ENCODE measurements at regions not wholly inside any gene's neighbourhood (a gene's known extent, or its start where the extent isn't known, plus 50 kb on each side); places are given as distances from the start of the nearest gene placed in this dataset.
"Not testable (repeated sequence)": the region's sequence is repeated elsewhere in the genome, so short reads cannot be mapped to it uniquely, and the experiment has no call there.

- no peaks in the 10 kb centered on the region for H3K4me1 ChIP-seq
- no peak overlapping the region for H3K4me3 ChIP-seq
- H4K20me1 ChIP-seq: no peaks in the 10 kb centered on the region
- no peak overlapping the region for H3K27ac ChIP-seq
- TF ChIP-seq Cebpa-rat (IDR thresholded peaks at IDR 0.05): no peak
- H3K36me3 ChIP-seq: no peaks in the 10 kb centered on the region
- H3K27me3 ChIP-seq: no peaks in the 10 kb centered on the region
- no peaks in the 10 kb centered on the region for H3K9me3 ChIP-seq
- H3K9ac ChIP-seq: no peak overlapping the region
- H3K4me2 ChIP-seq: no peak overlapping the region
These were observed 475.8 kb upstream of the TMEM132C start for GRCh38 chr12:127791217-127791616.

- Histone ChIP-seq H3K27me3 (no peaks in the 10 kb centered on the region), H3K4me3 (no peak overlapping the region), H3K9me3 (no peaks in the 10 kb centered on the region), H3K9ac (no peak overlapping the region), H3K4me2 (no peak overlapping the region), H3K4me1 (no peaks in the 10 kb centered on the region), H4K20me1 (no peaks in the 10 kb centered on the region), H3K36me3 (no peaks in the 10 kb centered on the region), H3K27ac (no peak overlapping the region)
- TF ChIP-seq Cebpa-rat (IDR thresholded peaks at IDR 0.05): no peak
These were observed 469.1 kb upstream of the TMEM132C start for GRCh38 chr12:127797918-127798317.

GRCh38 chr12:127802271-127802670, 464.7 kb upstream of the TMEM132C start:
- H3K4me3 ChIP-seq: no peak overlapping the region
- no peaks in the 10 kb centered on the region for H4K20me1 ChIP-seq
- no peak overlapping the region for H3K27ac ChIP-seq
- no peak overlapping the region for H3K4me2 ChIP-seq
- H3K9me3 ChIP-seq: no peaks in the 10 kb centered on the region
- no peaks in the 10 kb centered on the region; the same call in 1 of the 2 replicates for H3K4me1 ChIP-seq
- no peak for TF ChIP-seq Cebpa-rat (IDR thresholded peaks at IDR 0.05)
- H3K27me3 ChIP-seq: no peaks in the 10 kb centered on the region
- H3K9ac ChIP-seq: no peak overlapping the region
- no peaks in the 10 kb centered on the region for H3K36me3 ChIP-seq

GRCh38 chr12:127803545-127803944, 463.4 kb upstream of the TMEM132C start:
- Histone ChIP-seq H4K20me1 (no peaks in the 10 kb centered on the region), H3K9me3 (no peaks in the 10 kb centered on the region), H3K9ac (no peak overlapping the region), H3K4me3 (no peak overlapping the region), H3K27ac (no peak overlapping the region), H3K4me1 (no peaks in the 10 kb centered on the region; the same call in 1 of the 2 replicates), H3K4me2 (no peak overlapping the region), H3K27me3 (no peaks in the 10 kb centered on the region), H3K36me3 (no peaks in the 10 kb centered on the region)
- no peak for TF ChIP-seq Cebpa-rat (IDR thresholded peaks at IDR 0.05)

- no peaks in the 10 kb centered on the region for H3K36me3 ChIP-seq
- no peaks in the 10 kb centered on the region for H3K4me1 ChIP-seq
- no peaks in the 10 kb centered on the region for H3K9me3 ChIP-seq
- no peak overlapping the region for H3K27ac ChIP-seq
- H4K20me1 ChIP-seq: no peaks in the 10 kb centered on the region
- no peaks in the 10 kb centered on the region for H3K27me3 ChIP-seq
- no peak overlapping the region for H3K4me3 ChIP-seq
- H3K4me2 ChIP-seq: no peak overlapping the region
- TF ChIP-seq Cebpa-rat (IDR thresholded peaks at IDR 0.05): no peak
- no peak overlapping the region for H3K9ac ChIP-seq
These were observed 457.7 kb upstream of the TMEM132C start for GRCh38 chr12:127809275-127809674.

- Histone ChIP-seq H3K4me2 (no peak overlapping the region), H3K27me3 (no peaks in the 10 kb centered on the region), H4K20me1 (no peaks in the 10 kb centered on the region), H3K36me3 (no peaks in the 10 kb centered on the region), H3K9me3 (no peaks in the 10 kb centered on the region), H3K4me1 (no peaks in the 10 kb centered on the region), H3K4me3 (no peak overlapping the region), H3K27ac (no peak overlapping the region), H3K9ac (no peak overlapping the region)
- no peak for TF ChIP-seq Cebpa-rat (IDR thresholded peaks at IDR 0.05)
These were observed 456.9 kb upstream of the TMEM132C start for GRCh38 chr12:127810041-127810440.

GRCh38 chr12:127810459-127810858, 456.5 kb upstream of the TMEM132C start:
- H3K27ac ChIP-seq, H4K20me1 ChIP-seq, H3K4me3 ChIP-seq, H3K36me3 ChIP-seq, H3K4me2 ChIP-seq, H3K9me3 ChIP-seq, H3K27me3 ChIP-seq, H3K4me1 ChIP-seq, H3K9ac ChIP-seq: not testable (repeated sequence)

- no peak for TF ChIP-seq Cebpa-rat (IDR thresholded peaks at IDR 0.05)
- no peaks in the 10 kb centered on the region for H3K9me3 ChIP-seq
- H3K36me3 ChIP-seq: no peaks in the 10 kb centered on the region
- no peak overlapping the region for H3K27ac ChIP-seq
- no peak overlapping the region for H3K4me3 ChIP-seq
- no peak overlapping the region for H3K9ac ChIP-seq
- no peaks in the 10 kb centered on the region for H3K27me3 ChIP-seq
- no peaks in the 10 kb centered on the region for H3K4me1 ChIP-seq
- H3K4me2 ChIP-seq: no peak overlapping the region
- no peaks in the 10 kb centered on the region for H4K20me1 ChIP-seq
These were observed 455.0 kb upstream of the TMEM132C start for GRCh38 chr12:127811988-127812387.

- Histone ChIP-seq H4K20me1 (no peaks in the 10 kb centered on the region), H3K9ac (no peak overlapping the region), H3K4me3 (no peak overlapping the region), H3K27me3 (no peaks in the 10 kb centered on the region), H3K9me3 (no peaks in the 10 kb centered on the region), H3K4me2 (no peak overlapping the region), H3K4me1 (no peaks in the 10 kb centered on the region), H3K27ac (no peak overlapping the region), H3K36me3 (no peaks in the 10 kb centered on the region)
- TF ChIP-seq Cebpa-rat (IDR thresholded peaks at IDR 0.05): no peak
These were observed 453.8 kb upstream of the TMEM132C start for GRCh38 chr12:127813147-127813546.

GRCh38 chr12:127819056-127819455, 447.9 kb upstream of the TMEM132C start:
- no peak overlapping the region for H3K27ac ChIP-seq
- H3K9ac ChIP-seq: no peak overlapping the region
- H3K9me3 ChIP-seq: no peaks in the 10 kb centered on the region
- TF ChIP-seq Cebpa-rat (IDR thresholded peaks at IDR 0.05): no peak
- H3K4me3 ChIP-seq: no peak overlapping the region
- no peak overlapping the region for H3K4me2 ChIP-seq
- H3K27me3 ChIP-seq: no peaks in the 10 kb centered on the region
- no peaks in the 10 kb centered on the region for H4K20me1 ChIP-seq
- peaks cover 19% of the 10 kb centered on the region for H3K4me1 ChIP-seq
- no peaks in the 10 kb centered on the region for H3K36me3 ChIP-seq

GRCh38 chr12:127820271-127820670, 446.7 kb upstream of the TMEM132C start:
- Histone ChIP-seq H3K4me3 (no peak overlapping the region), H4K20me1 (no peaks in the 10 kb centered on the region), H3K4me1 (peaks cover 25% of the 10 kb centered on the region), H3K4me2 (no peak overlapping the region), H3K27me3 (no peaks in the 10 kb centered on the region), H3K9ac (no peak overlapping the region), H3K27ac (no peak overlapping the region), H3K9me3 (no peaks in the 10 kb centered on the region; the same call in 1 of the 2 replicates), H3K36me3 (no peaks in the 10 kb centered on the region)
- TF ChIP-seq Cebpa-rat (IDR thresholded peaks at IDR 0.05): no peak
